ENCODE measurements at regions not wholly inside any gene's neighbourhood (a gene's known extent, or its start where the extent isn't known, plus 50 kb on each side); places are given as distances from the start of the nearest gene placed in this dataset.

DNA sequence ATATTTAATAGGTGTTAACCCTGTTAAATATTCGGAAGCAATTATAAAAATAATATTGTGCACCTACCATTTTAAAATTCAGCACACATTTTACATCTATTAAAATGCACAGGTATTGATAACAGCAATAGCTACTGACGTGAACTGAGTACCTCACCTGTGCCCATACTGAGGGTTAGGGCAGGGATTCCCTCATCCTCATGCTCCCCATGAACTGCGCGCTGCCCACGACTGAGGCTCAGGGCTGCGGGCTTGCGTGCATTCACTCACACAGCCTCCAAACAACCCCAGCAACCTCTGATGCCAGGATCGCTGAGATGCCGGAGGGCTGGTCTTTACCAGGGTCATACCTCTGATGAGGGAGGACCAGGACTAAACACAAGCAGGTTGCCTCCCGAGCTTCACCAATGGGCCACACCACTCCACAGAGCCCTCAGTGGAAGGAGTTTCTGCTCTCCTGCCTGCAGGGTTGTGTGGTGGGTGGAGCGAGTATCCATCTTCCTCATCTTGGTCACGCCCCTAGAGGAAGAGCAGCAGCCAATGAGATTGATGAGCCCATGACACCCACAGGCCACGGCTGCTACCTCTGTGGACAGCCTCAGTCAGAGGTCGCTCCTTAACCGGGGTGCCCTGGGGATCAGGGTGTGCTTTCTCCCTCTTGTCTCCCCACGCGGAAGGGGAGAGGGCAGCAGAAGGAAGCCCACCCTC is 478.3 kb downstream of the TNS3 start:
- H3K4me3 ChIP-seq (ENCODE audit: insufficient read depth, low read length): no peak overlapping the region
- no peak for DNase-seq (ENCODE audit: insufficient read length, low spot score, missing footprints)
- TF ChIP-seq, protein P1, sequence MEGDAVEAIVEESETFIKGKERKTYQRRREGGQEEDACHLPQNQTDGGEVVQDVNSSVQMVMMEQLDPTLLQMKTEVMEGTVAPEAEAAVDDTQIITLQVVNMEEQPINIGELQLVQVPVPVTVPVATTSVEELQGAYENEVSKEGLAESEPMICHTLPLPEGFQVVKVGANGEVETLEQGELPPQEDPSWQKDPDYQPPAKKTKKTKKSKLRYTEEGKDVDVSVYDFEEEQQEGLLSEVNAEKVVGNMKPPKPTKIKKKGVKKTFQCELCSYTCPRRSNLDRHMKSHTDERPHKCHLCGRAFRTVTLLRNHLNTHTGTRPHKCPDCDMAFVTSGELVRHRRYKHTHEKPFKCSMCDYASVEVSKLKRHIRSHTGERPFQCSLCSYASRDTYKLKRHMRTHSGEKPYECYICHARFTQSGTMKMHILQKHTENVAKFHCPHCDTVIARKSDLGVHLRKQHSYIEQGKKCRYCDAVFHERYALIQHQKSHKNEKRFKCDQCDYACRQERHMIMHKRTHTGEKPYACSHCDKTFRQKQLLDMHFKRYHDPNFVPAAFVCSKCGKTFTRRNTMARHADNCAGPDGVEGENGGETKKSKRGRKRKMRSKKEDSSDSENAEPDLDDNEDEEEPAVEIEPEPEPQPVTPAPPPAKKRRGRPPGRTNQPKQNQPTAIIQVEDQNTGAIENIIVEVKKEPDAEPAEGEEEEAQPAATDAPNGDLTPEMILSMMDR (IDR thresholded peaks at IDR 0.05; ENCODE audit: extremely low read depth, low read depth, low read length): no peak
- H3K27ac ChIP-seq (ENCODE audit: low read depth, low read length): no peak overlapping the region
- no peaks in the 10 kb centered on the region for H4K20me1 ChIP-seq (ENCODE audit: insufficient read depth, low read length)
- H3K9me3 ChIP-seq (ENCODE audit: low read depth, low read length): no peaks in the 10 kb centered on the region
- no peak overlapping the region for H3K4me2 ChIP-seq (ENCODE audit: insufficient read depth, low read length)
- no peaks in the 10 kb centered on the region for H3K27me3 ChIP-seq (ENCODE audit: insufficient read depth, low read length)
- H3K79me2 ChIP-seq (ENCODE audit: insufficient read depth, low read length): no peaks in the 10 kb centered on the region
- no peaks in the 10 kb centered on the region for H3K4me1 ChIP-seq (ENCODE audit: insufficient read depth, low read length)
- no peaks in the 10 kb centered on the region for H3K36me3 ChIP-seq (ENCODE audit: insufficient read depth, low read length)
- peak overlapping the region; percentile 57 for H2AFZ ChIP-seq (ENCODE audit: low read length)

DNA sequence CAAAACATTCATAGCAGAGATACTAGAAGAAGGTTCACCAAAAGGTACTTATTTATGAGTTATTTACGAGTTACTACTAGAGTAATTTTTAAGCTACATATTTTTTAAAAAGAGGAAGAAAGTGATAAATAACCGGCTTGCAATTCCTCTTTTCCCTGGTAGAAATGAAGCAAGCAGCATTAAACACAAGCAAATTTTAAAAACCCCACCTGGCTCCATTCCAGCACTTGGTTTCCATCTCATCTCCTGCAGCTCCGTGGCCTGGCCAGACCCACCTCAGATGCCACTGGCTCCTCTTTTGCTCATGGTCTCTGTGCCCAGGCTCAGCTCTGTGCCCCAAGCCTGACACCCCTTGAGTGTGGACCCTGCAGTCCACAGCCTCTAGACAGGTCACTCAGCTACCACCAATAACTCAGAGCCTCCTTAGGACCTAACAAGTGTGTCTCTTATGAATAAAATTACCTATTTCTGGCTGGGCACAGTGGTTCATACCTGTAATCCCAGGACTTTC is 479.5 kb downstream of the TNS3 start:
- Histone ChIP-seq H2AFZ (ENCODE audit: low read length) (no peak overlapping the region), H3K4me3 (ENCODE audit: insufficient read depth, low read length) (no peak overlapping the region), H3K27ac (ENCODE audit: low read depth, low read length) (no peak overlapping the region), H3K27me3 (ENCODE audit: insufficient read depth, low read length) (no peaks in the 10 kb centered on the region), H3K4me2 (ENCODE audit: insufficient read depth, low read length) (no peak overlapping the region), H3K36me3 (ENCODE audit: insufficient read depth, low read length) (no peaks in the 10 kb centered on the region), H3K79me2 (ENCODE audit: insufficient read depth, low read length) (no peaks in the 10 kb centered on the region), H3K9me3 (ENCODE audit: low read depth, low read length) (no peaks in the 10 kb centered on the region), H4K20me1 (ENCODE audit: insufficient read depth, low read length) (no peaks in the 10 kb centered on the region), H3K4me1 (ENCODE audit: insufficient read depth, low read length) (no peaks in the 10 kb centered on the region)
- DNase-seq (ENCODE audit: insufficient read length, low spot score, missing footprints): no peak
- TF ChIP-seq, protein P1 (IDR thresholded peaks at IDR 0.05; ENCODE audit: extremely low read depth, low read depth, low read length): no peak

DNA sequence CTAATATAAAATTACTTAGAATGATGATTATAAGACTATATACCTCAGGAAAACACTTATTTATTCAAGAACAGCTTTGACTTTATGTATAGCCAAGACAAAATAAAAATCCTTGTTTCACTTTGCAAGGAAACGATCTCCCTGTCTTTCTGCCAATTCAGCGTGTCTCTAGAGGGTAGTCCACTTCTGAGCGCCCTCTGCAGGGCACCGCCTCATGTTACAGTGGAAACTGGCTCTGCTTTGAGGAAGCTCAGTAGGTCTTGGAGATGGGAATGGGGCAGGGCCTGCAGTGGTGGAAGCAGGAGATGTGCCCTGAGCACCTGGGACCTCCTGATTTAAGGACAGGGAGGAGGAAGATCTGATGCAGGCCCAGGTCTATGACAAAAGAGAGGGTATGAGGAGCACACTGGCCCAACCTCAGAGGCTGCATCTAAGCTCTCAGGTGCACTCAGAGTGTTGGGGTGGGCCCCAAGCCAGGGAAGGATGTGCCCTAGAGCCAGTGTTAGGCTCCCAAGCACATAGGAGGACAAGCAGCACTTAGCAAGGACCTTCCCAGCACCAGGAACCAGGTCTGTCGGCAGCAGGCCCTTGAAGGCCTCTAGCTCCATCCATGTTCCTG is 481.0 kb downstream of the TNS3 start:
- Histone ChIP-seq H3K79me2 (ENCODE audit: insufficient read depth, low read length) (no peaks in the 10 kb centered on the region), H3K27me3 (ENCODE audit: insufficient read depth, low read length) (no peaks in the 10 kb centered on the region), H4K20me1 (ENCODE audit: insufficient read depth, low read length) (no peaks in the 10 kb centered on the region), H3K9me3 (ENCODE audit: low read depth, low read length) (no peaks in the 10 kb centered on the region), H3K27ac (ENCODE audit: low read depth, low read length) (no peak overlapping the region), H3K4me2 (ENCODE audit: insufficient read depth, low read length) (peak overlapping the region; percentile 87), H2AFZ (ENCODE audit: low read length) (peak overlapping the region; percentile 77), H3K4me3 (ENCODE audit: insufficient read depth, low read length) (peak overlapping the region; percentile 57), H3K4me1 (ENCODE audit: insufficient read depth, low read length) (no peaks in the 10 kb centered on the region), H3K36me3 (ENCODE audit: insufficient read depth, low read length) (no peaks in the 10 kb centered on the region)
- peak; percentile 90 for DNase-seq (ENCODE audit: insufficient read length, low spot score, missing footprints)
- TF ChIP-seq, protein P1 (IDR thresholded peaks at IDR 0.05; ENCODE audit: extremely low read depth, low read depth, low read length): peak; percentile 93

DNA sequence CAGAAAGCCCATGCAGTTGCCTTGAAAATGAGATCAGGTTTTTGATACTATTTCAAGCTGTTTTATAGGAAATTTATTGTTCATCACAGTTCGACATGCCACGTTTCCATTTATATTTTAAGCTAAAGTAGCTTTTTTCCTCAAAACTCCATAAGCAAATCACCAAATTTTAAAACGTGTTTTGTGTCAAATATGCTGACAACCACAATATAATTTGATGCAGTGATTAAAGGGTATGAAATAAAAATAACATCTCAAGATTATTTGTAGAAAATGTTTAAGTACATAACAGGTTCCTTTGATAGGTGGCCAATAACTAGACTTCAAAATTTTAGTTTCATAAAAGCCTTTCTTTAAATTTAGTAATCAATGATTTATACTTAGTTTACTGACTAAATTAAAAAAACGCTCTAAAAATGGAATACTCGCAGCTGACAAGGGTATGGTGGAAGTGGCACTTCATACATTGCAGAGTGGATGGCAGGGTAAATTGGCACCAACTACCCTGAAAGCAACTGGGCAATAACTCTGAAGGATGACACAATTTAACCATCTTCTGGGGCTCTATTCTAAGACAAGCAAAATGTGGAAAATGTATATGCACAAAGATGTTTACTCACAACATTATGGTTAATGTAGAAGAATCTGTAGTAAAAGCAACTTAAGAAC is 481.6 kb downstream of the TNS3 start:
- H2AFZ ChIP-seq (ENCODE audit: low read length): peak overlapping the region; percentile 77
- no peak overlapping the region for H3K27ac ChIP-seq (ENCODE audit: low read depth, low read length)
- H3K4me1 ChIP-seq (ENCODE audit: insufficient read depth, low read length): no peaks in the 10 kb centered on the region
- no peaks in the 10 kb centered on the region for H3K27me3 ChIP-seq (ENCODE audit: insufficient read depth, low read length)
- no peaks in the 10 kb centered on the region for H4K20me1 ChIP-seq (ENCODE audit: insufficient read depth, low read length)
- H3K36me3 ChIP-seq (ENCODE audit: insufficient read depth, low read length): no peaks in the 10 kb centered on the region
- H3K4me3 ChIP-seq (ENCODE audit: insufficient read depth, low read length): peak overlapping the region; percentile 57
- no peaks in the 10 kb centered on the region for H3K79me2 ChIP-seq (ENCODE audit: insufficient read depth, low read length)
- peak overlapping the region; percentile 87 for H3K4me2 ChIP-seq (ENCODE audit: insufficient read depth, low read length)
- DNase-seq (ENCODE audit: insufficient read length, low spot score, missing footprints): no peak
- TF ChIP-seq, protein P1 (IDR thresholded peaks at IDR 0.05; ENCODE audit: extremely low read depth, low read depth, low read length): no peak
- no peaks in the 10 kb centered on the region for H3K9me3 ChIP-seq (ENCODE audit: low read depth, low read length)

Data from osteoblast (primary cell).